ENCODE measurements at regions not wholly inside any gene's neighbourhood (a gene's known extent, or its start where the extent isn't known, plus 50 kb on each side); places are given as distances from the start of the nearest gene placed in this dataset.
"Not testable (repeated sequence)": the region's sequence is repeated elsewhere in the genome, so short reads cannot be mapped to it uniquely, and the experiment has no call there.

GRCh38 chr12:61137677-61138414 is 1122.4 kb upstream of the USP15 start:
- DNase-seq, result no peak

- no peak for DNase-seq
These were observed 1121.8 kb upstream of the USP15 start for GRCh38 chr12:61138415-61138759.

- no peak for DNase-seq
These were observed 1098.2 kb upstream of the USP15 start for GRCh38 chr12:61161961-61162360.

- DNase-seq, result no peak
These were observed 1071.2 kb upstream of the USP15 start for GRCh38 chr12:61188801-61189595.

- no peak for DNase-seq
These were observed 1046.6 kb upstream of the USP15 start for GRCh38 chr12:61213646-61214045.

- no peak for DNase-seq
These were observed 1039.9 kb upstream of the USP15 start for GRCh38 chr12:61220337-61220736.

GRCh38 chr12:61232040-61232439 is 1028.2 kb upstream of the USP15 start:
- no peak for DNase-seq

- DNase-seq, result no peak
These were observed 1009.9 kb upstream of the USP15 start for GRCh38 chr12:61250303-61250702.

GRCh38 chr12:61251076-61251475 is 1009.1 kb upstream of the USP15 start:
- DNase-seq, result no peak

GRCh38 chr12:61254225-61254624 is 1006.0 kb upstream of the USP15 start:
- no peak for DNase-seq

GRCh38 chr12:61264294-61264693 is 995.9 kb upstream of the USP15 start:
- DNase-seq, result not testable (repeated sequence)

GRCh38 chr12:61267474-61267873 is 992.7 kb upstream of the USP15 start:
- DNase-seq, result no peak

GRCh38 chr12:61272441-61272840 is 987.8 kb upstream of the USP15 start:
- DNase-seq, result no peak

- DNase-seq, result no peak
These were observed 977.2 kb upstream of the USP15 start for GRCh38 chr12:61282790-61283575.

GRCh38 chr12:61290473-61290872 is 969.7 kb upstream of the USP15 start:
- no peak for DNase-seq

GRCh38 chr12:61291647-61292046 is 968.6 kb upstream of the USP15 start:
- DNase-seq, result no peak

- DNase-seq, result not testable (repeated sequence)
These were observed 966.2 kb upstream of the USP15 start for GRCh38 chr12:61294011-61294410.

- no peak for DNase-seq
These were observed 958.4 kb upstream of the USP15 start for GRCh38 chr12:61301817-61302216.

GRCh38 chr12:61302282-61302681 is 957.9 kb upstream of the USP15 start:
- DNase-seq, result no peak

GRCh38 chr12:61308220-61308619 is 952.0 kb upstream of the USP15 start:
- DNase-seq, result no peak

- no peak for DNase-seq
These were observed 948.8 kb upstream of the USP15 start for GRCh38 chr12:61311413-61311812.

GRCh38 chr12:61348871-61349270 is 911.3 kb upstream of the USP15 start:
- DNase-seq, result no peak

- no peak for DNase-seq
These were observed 905.1 kb upstream of the USP15 start for GRCh38 chr12:61355105-61355504.

GRCh38 chr12:61356485-61356884 is 903.7 kb upstream of the USP15 start:
- DNase-seq, result no peak
